ENCODE measurements at regions not wholly inside any gene's neighbourhood (a gene's known extent, or its start where the extent isn't known, plus 50 kb on each side); places are given as distances from the start of the nearest gene placed in this dataset.

- no peak for TF ChIP-seq CTCF (IDR thresholded peaks at IDR 0.05; ENCODE audit: low read depth, low read length)
- H3K27ac ChIP-seq (ENCODE audit: low read depth, low read length), result no peak overlapping the region
- DNase-seq (ENCODE audit: low read depth, low spot score), result no peak
- no peak overlapping the region for H3K4me3 ChIP-seq (ENCODE audit: low read depth, low read length)
- H3K9me3 ChIP-seq (ENCODE audit: control insufficient read depth, insufficient read depth, low read length), result peaks cover 29% of the 10 kb centered on the region
- CTCF ChIA-PET, result no interaction called here
- H3K27me3 ChIP-seq (ENCODE audit: control insufficient read depth, insufficient read depth, low read length), result no peaks in the 10 kb centered on the region
- POLR2A ChIA-PET, result no interaction called here
Observed at GRCh38 chr6:168232528-168232927, 87.0 kb downstream of the DACT2 start.

GRCh38 chr6:168232062-168232461 lies 87.5 kb downstream of the DACT2 start:
- TF ChIP-seq CTCF (IDR thresholded peaks at IDR 0.05; ENCODE audit: low read depth, low read length), result no peak
- H3K4me3 ChIP-seq (ENCODE audit: low read depth, low read length), result no peak overlapping the region
- no peaks in the 10 kb centered on the region for H3K27me3 ChIP-seq (ENCODE audit: control insufficient read depth, insufficient read depth, low read length)
- no peak overlapping the region for H3K27ac ChIP-seq (ENCODE audit: low read depth, low read length)
- DNase-seq (ENCODE audit: low read depth, low spot score), result no peak
- POLR2A ChIA-PET, result no interaction called here
- CTCF ChIA-PET, result no interaction called here
- H3K9me3 ChIP-seq (ENCODE audit: control insufficient read depth, insufficient read depth, low read length), result peaks cover 31% of the 10 kb centered on the region

- DNase-seq (ENCODE audit: low read depth, low spot score), result no peak
- no peak for TF ChIP-seq CTCF (IDR thresholded peaks at IDR 0.05; ENCODE audit: low read depth, low read length)
- Histone ChIP-seq H3K4me3 (ENCODE audit: low read depth, low read length) (no peak overlapping the region), H3K27me3 (ENCODE audit: control insufficient read depth, insufficient read depth, low read length) (no peaks in the 10 kb centered on the region), H3K27ac (ENCODE audit: low read depth, low read length) (no peak overlapping the region), H3K9me3 (ENCODE audit: control insufficient read depth, insufficient read depth, low read length) (peaks cover 31% of the 10 kb centered on the region)
- ChIA-PET CTCF (no interaction called here), POLR2A (no interaction called here)
Observed at GRCh38 chr6:168231393-168231957, 88.1 kb downstream of the DACT2 start.

GRCh38 chr6:168229368-168229752 lies 90.2 kb downstream of the DACT2 start:
- no peak for TF ChIP-seq CTCF (IDR thresholded peaks at IDR 0.05; ENCODE audit: low read depth, low read length)
- Histone ChIP-seq H3K4me3 (ENCODE audit: low read depth, low read length) (no peak overlapping the region), H3K9me3 (ENCODE audit: control insufficient read depth, insufficient read depth, low read length) (peaks cover 31% of the 10 kb centered on the region), H3K27me3 (ENCODE audit: control insufficient read depth, insufficient read depth, low read length) (no peaks in the 10 kb centered on the region), H3K27ac (ENCODE audit: low read depth, low read length) (no peak overlapping the region)
- no peak for DNase-seq (ENCODE audit: low read depth, low spot score)
- ChIA-PET POLR2A (no interaction called here), CTCF (no interaction called here)

GRCh38 chr6:168228676-168229367 lies 90.8 kb downstream of the DACT2 start:
- DNase-seq (ENCODE audit: low read depth, low spot score), result no peak
- Histone ChIP-seq H3K27me3 (ENCODE audit: control insufficient read depth, insufficient read depth, low read length) (no peaks in the 10 kb centered on the region), H3K9me3 (ENCODE audit: control insufficient read depth, insufficient read depth, low read length) (peaks cover 36% of the 10 kb centered on the region), H3K4me3 (ENCODE audit: low read depth, low read length) (no peak overlapping the region), H3K27ac (ENCODE audit: low read depth, low read length) (no peak overlapping the region)
- CTCF ChIA-PET, result no interaction called here
- POLR2A ChIA-PET, result no interaction called here
- TF ChIP-seq CTCF (IDR thresholded peaks at IDR 0.05; ENCODE audit: low read depth, low read length), result no peak
